GM19351 (cell line): ENCODE measurements at regions not wholly inside any gene's neighbourhood (a gene's known extent, or its start where the extent isn't known, plus 50 kb on each side); places are given as distances from the start of the nearest gene placed in this dataset.

Experiments
- ATAC-seq: cut with Tn5 transposase; IDR thresholded peaks from one replicate; pipeline ENCODE4 v1.9.1; 2021; ENCODE audit warnings: mild to moderate bottlenecking, moderate library complexity; ENCODE audit not compliant: unreplicated experiment

DNA sequence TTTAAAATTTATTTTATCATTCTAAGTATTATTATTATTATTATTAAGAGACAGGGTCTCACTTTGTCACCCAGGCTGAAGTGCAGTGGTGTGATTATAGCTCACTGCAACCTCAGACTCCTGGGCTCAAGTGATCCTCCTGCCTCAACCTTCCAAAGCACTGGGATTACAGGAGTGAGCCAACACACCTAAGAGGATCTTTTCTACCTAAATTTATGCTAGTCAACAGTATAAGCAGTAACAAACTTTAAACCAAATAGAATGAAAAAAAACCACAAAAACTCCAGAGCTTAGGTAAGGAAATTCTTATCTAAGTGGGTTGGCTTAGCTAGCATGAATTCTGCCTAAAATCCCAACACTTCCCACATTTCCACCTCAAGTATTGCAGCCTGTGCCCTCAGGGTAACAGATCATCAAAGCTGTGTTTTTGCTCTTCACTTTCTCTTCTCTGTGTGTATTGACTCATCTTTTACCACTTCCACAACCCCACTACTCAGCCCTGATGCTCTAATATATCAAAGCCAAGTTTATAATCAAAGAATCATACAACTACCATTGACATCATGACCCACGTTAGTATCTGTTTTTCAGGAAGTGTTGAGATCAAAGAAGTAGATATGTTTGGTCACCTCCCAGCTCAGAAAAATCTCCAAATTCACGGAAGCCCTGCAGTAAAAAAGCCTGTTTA is 93.7 kb upstream of the SPON1 start:
- no peak for ATAC-seq

DNA sequence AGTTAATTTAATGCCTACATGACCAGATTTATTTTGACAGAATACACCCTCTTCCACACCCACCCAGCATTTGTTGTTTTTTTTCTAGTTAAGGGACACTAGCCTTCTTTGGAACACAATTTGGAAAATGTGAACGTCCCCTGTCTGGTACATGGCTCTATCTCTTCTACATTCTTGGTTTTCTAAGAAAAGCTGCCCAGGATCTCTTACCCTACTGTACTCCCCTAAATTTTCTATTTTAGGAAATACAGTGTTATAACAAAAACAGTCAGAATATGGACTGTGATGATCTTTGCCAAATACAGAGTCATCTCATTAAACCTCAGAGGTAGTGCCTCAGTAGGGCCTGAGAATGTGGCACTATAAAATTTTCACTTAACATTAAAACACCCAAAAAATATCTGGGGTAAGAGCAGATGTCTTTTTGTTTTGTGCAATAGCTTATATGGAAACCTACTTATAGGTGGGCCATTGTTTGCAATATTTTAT is 93.1 kb upstream of the SPON1 start:
- ATAC-seq, result no peak

DNA sequence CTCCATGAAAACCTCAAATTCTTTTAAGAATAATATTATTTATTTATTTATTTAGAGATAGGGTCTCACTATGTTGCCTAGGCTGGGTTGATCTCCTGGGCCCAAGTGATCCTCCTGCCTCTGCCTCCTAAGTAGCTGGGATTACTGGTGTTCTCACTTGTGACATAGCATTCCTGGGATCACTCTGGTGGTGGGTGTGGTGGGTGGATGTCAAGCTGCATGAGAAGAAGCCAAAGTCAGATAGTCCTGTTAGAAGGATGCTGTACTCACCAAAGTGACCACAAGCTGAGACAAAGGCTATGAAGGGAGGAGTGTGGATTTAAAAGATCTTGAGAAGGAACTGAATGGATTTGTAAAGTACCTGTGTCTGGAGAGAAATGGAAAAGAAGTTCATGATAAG is 87.9 kb upstream of the SPON1 start:
- no peak for ATAC-seq

DNA sequence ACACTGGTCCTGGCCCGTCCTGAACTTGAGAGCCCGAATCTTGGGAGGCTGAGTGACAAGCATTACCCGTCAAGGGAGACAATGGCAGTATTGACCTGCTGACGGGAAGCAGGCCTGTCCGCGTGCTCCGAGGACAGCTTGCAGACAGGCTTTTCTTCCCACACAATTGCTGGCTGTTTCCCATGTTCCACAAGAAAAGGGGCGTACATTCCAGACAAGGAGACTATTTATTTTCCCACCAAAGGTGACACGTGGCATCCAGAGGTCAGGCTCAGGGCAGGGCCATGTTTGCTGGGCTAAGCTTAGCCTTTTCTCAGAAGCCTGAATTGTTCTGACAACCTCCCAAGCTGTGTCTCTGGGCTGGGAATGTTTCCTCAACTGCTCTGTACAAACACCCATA is 86.9 kb upstream of the SPON1 start:
- no peak for ATAC-seq

DNA sequence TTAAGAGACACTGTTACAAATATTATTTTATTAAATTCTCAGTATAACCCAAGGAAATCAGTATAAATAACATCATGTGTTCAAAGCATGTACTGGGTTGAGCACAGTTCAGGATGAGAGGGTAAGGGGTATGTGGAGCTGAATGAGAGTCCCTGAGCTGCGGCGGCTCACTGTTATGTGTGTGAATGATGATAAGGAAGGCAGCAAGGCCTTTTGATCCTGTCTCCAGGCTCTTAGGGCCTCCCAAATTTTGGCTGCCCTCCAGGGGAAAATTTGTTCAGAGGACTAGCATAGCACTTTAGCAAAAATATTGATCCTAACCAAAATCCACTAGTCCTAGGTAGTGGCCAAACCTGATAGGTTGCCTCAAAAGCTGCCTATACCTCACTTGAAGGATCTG is 86.1 kb upstream of the SPON1 start:
- no peak for ATAC-seq

DNA sequence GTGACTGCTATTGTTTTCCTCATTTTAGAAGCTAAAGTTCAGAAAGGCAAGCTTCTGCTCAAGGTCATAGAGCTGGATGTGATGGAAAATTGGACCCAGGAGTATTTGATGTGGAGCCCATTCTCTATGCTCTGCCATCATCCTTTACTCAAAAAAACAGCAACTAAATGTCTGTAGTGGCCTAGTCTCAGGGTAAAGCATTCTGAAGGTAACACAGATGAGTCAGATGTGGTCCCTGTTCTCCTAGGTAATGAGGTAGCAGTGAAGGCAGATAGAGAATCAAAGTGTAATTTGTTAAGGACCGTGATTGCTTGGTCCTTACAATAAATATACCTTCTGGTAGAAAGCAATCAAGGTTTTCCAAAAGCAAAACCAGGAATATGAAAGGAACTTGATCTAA is 84.4 kb upstream of the SPON1 start:
- ATAC-seq, result no peak

DNA sequence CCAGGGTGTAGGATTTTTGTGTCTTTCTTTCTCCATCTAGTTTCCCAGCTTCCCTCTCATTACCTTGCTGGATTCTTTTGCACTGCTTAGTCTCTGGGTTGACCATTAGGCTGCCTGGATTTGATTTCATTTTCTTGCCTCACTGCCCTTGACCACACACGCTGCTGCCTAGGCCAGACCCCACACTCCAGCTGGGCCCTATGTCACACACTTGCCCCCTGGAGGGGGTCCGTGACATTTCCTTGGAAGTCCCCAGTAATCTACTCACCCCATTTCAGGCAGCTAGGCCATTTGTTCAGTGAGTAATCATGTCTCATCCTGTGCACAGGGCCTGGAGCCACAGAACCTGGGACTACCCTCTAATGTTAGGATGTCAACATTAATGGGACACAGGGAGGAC is 81.9 kb upstream of the SPON1 start:
- no peak for ATAC-seq

DNA sequence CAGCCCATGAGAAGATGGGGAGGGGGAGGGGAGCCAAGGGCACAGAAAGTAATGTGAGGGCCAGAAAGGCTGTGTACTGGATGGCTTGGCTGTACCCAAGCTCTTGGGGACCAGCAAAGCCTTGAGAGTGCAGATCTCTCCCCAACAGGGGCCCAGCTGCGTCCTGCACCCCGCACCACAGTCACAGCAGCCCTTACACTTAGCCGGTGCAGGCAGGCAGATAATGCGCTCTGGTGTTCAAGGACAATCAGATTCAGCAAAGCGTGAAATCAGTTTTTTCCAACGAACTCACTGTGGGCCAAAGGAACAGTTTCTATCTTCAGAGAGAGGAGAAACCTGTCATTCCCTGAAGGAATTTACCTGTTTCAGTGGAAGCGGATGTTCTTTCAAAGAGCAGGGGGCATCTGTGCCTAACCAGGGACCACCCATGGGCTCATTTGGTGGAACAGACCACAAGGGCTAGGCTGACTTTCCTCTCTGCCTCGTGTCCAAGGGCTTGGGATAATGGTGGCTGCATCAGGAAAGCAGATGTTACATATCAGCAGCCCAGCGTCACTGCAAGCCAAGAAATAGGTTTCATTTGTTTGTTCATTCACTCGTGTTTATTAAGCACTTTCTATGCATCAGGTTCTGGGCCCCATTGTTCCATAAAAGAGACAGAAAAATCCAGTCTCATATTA is 81.2 kb upstream of the SPON1 start:
- ATAC-seq, result no peak

DNA sequence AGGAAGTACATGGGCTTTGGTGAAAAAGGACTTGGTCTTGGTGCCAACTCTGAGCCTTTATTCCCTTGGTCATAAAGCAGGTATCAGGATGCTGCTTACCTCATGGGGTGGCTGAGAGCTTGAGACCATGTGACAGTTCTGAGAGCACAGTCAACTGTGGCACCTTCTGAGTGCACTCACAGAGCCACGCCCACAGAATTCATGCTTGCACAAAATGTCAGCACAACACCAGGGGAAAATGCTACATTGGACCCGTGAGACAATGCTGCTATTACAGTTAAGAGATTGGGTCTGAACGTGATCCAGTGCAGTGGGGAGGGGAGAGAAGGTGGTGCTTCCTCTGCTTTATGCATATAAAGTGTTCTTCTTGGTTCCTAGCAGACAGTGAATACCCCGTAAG is 79.5 kb upstream of the SPON1 start:
- ATAC-seq, result peak; percentile 90

DNA sequence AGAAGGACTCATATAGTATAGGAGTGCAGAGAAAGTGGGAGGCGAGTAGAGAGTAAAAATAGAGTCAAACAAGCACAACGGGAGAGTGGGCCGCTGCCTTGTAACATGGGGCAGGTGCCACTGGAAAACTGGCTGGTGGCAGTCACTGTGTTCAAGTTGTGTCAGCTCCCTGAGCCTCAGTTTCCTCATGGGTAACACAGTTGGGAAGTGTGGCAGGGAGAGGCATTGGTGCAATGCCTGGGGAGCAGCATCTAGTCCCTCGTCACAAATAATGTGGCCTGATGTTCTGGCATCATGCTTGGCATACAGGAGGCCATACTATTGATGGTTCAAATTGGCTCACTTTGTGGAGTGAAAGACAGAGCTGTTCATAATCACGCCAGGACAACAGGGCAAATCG is 78.9 kb upstream of the SPON1 start:
- ATAC-seq, result no peak

DNA sequence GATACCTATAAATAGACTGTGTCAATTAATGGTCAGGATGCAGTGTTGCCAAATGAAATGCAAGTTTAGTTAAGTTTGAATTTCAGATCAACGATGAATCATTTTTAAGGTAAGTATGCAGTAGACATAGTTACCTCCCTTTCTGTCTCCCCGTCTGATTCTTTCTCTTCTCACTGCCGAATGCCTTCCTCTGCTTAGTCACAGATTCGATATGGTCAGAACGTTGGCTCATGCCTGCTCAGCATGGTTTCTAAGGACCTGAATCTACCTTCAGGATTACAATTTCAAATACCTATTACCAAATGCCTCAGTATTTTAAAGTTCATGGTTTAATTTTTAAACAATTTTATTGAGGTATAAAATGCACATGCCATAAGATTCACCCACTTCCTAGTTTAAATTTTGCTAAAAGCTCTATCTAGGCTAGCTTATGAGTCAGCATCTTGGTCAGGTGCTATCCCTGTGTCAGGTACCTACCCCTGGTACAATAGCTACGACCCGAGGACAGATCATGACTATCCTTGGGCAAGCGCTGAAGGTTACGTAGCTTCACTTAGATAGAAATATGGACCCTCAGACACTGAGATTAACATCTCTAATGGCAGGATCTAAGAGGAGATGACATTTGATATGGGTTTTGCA is 78.2 kb upstream of the SPON1 start:
- no peak for ATAC-seq

DNA sequence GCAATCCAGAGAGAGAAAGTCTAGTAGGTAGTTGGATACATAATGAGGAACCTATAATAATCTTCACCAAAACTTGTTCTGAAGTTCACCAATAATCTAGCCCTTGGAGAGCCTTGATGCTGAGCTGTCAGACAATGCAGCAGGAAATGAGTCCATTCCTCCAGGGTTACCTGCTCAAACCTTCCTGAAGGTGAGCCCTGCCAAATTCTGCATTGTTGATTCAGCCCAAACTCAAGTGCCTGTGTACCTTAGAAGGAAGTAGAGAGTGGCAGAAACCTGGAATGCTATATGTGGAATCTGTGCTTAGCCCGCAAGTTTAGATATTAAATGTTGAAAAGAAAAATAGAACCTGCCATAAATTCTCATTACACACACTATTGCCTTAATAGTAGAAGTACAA is 77.4 kb upstream of the SPON1 start:
- ATAC-seq, result no peak

DNA sequence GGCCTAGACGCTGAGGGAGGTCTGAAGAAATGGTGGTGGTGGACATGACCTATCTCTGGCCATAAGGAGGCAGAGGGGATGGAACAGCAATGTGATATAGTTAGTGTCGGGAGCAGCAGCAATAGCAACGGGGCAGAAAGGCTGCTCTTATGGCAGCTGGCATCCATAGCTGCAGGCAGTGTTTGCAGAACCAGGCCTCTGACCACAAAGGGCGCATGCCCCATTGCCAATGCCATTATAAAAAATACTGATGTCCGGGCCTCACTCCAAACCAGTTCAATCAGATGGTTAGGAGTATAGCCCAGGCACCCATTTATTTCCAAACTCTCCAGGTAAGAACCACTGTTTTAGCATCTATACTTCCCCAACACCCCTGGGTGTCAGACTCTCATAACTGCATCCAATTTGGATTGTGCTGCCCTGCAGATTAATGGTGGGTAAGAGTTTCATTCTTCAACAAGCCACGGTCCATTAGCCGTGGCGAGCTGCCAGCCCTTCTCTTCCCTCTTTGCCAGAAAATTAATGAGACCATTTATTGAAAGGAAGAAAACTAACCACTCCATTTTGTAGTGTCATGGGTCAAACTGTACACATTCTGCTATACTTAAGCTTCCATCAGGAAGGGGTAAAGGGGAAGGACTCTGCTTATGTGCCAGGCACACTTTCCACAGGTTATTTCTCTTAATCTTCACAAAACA is 72.8 kb upstream of the SPON1 start:
- no peak for ATAC-seq

DNA sequence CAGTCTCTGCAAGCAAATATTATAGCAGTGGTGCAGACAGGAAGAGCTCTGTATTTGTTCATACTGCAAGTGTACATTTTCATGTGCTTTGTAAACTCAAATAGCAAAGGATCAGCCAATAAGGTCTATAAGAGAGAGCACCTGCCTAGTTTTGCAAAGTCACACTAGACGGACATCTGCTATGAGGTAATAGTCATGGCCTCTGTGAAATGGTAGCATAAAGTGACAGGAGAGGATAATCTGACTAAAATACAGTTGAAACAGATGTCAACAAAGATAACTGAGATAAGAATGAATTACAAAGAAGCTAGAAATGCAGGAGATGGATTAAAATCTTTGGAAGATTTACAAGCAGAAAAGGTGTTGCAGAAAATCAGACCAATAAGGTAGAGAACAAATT is 70.6 kb upstream of the SPON1 start:
- no peak for ATAC-seq

DNA sequence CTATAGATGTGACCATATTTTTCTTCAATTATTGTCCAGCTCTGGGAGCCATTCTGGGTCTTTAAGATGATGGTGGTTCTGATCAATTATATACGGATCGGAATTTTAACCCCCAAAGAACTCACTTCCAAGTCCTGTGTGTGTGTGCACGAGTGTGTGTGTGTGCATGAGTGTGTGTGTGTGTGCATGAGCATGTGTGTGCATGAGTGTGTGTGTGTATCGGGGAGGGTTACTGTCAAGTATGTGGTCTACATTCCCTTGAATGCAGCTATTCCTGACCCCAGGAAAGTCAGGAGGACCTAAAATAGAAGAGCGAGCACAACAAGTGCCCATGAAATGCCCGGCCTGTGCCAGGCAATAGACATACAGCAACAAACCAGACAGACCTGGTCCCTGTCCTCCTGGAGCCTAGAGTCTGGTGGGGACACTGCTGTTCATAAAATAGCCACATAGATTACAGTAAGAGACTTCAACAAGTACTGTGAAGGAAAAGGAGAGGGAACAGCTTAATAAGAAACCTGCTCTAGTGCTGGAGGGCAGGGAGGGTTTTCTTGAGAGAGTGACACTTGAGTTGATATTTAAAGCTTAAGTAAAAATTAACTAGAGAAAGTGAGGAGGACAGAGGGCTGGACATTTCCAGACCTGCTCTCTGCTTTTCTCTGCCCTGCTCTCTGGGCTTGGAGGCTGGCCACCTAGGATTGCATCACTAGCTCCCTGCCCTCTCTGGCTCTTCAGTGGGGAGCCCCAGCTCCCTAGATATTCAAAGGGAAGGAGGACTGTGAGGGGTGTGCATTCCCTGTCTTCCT is 66.1 kb upstream of the SPON1 start:
- ATAC-seq, result no peak

DNA sequence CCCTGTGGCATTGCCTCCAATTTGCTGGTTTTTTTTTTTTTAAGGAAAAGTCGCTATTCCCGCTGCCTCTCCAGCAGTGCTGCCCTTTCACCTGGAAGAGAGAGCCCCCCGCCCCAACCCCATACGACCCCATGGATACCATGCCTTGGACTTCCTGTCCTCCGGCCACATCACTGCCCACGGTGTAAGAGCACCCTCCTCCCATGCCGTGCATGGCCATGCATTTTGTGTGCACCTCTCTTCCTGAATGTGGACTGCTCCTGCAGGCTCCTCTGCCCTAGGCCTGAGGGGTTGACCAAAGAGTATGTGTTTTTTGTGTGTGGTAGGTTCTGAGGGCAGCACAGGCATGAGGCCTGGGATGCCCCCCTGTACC is 65.6 kb upstream of the SPON1 start:
- ATAC-seq, result no peak

DNA sequence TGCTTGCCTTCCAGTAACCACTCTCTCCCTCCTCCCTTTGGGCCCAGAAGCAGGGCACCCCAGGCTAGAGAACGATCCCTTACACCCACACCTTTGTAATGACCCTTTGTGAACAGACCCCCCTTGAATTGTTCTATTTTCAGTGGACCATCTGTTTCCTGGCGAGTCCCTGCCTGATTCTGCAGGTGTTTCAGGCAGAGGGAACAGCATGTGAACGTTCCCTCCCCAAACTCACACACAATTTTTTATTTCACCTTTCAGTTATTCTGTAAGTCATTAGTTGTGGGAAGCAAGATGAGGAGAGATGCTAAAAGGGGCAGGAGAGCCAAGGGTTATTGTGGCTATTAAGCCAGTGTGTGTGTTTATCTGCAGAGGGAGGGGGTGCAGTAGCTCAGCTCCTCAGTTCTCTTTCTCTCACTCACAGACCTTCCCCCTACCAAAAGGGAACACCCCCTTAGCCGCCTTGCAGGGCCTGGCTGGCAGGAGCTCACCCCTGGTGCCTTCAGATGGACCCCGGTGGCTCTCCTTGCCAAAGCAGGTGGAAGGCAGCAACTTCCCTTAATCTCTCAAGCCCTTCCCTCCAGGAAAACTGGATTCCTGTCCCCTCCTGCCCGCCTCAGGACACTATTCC is 64.8 kb upstream of the SPON1 start:
- no peak for ATAC-seq

DNA sequence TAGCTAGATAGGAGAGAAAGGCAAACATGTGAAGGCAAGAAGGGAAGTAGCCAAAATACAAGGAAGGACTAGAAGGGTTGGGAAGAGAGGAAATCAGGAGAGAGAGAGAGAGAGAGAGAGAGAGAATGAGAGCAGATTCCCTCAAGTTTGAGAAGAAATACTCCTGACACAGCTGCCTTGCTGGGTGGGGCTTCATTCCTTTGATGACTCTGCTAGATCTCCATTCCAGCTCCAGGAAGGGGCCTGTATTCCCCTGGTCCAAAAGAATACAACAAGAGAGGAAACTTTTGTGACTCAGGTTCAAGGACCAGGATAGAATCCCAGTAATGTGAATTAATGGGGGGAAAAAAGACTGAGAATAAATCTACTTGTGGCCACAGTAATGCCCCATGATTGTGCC is 62.9 kb upstream of the SPON1 start:
- ATAC-seq, result no peak

DNA sequence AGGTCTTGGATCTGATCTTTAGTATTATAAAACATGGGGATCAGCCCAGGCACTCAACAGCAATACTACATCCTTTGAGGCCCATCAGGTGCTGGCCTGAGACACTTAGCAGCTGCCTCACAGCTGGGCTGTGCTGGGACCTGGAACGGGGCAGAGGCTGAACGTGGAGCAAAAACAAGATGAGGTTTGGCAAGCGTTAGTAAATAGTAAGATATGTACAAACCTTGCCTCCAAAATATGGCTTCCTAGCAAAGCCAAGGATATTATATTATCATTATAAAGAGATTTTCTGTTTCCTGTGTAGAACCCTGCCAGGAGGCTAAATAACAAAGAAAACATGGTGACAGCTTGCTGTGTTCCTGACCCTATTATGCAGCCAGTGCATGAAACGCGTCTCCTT is 60.0 kb upstream of the SPON1 start:
- ATAC-seq, result no peak

DNA sequence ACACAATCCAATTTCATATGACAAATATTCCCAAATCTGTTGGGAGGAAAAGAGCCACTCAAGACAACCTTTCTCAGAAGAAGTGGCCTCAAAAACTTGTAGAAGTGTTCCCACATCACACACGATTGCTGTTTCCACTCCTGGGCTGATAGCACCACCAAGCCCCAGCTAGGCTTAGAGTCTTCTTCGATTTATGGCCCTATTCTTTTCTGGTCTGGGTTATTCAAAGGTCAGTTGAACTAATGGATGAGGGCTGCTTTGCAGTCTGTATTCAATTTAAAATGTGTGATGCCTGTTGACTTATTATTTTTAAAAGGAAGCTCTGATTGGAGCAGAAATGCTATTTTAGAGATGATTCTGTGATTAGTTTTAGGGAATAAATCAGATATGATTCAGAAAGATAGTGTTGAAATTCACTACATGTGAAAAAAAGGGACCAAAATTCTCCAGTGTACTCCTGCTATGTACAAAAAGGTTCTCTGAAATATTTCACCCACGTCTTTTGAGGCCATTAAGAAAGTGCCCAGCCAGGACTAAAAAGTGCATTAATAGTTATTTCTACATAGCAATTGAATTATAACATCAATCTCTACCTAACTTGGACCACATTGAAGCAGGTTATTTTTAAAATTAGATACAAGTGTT is 57.3 kb upstream of the SPON1 start:
- no peak for ATAC-seq
